Endodermal cell (in vitro differentiated cells): ENCODE measurements at regions not wholly inside any gene's neighbourhood (a gene's known extent, or its start where the extent isn't known, plus 50 kb on each side); places are given as distances from the start of the nearest gene placed in this dataset.

Experiments used
- DNase-seq: peaks from one replicate; pipeline ENCODE4 v3.0.0-alpha.2; 2017
- H3K27ac ChIP-seq: 2 replicates; pipeline ENCODE4 v1.5.1; 2013; ENCODE audit warnings: mild to moderate bottlenecking, low read depth, low read length, moderate library complexity
- H3K27me3 ChIP-seq: 2 replicates; pipeline ENCODE4 v1.6.1; 2013; ENCODE audit warnings: mild to moderate bottlenecking, low read length, moderate library complexity; ENCODE audit not compliant: insufficient read depth, control insufficient read depth, poor library complexity, severe bottlenecking
- H3K36me3 ChIP-seq: 2 replicates; pipeline ENCODE4 v1.7.0; 2013; ENCODE audit warnings: mild to moderate bottlenecking, low read length, moderate library complexity; ENCODE audit not compliant: control insufficient read depth, insufficient read depth
- H3K4me1 ChIP-seq: one replicate; pipeline ENCODE4 v1.7.0; 2013; ENCODE audit warnings: low read length; ENCODE audit not compliant: control insufficient read depth, insufficient read depth
- H3K4me3 ChIP-seq: 2 replicates; pipeline ENCODE4 v1.5.1; 2013; ENCODE audit warnings: mild to moderate bottlenecking, low read length, moderate library complexity
- H3K9ac ChIP-seq: 2 replicates; pipeline ENCODE4 v1.6.1; 2013; ENCODE audit warnings: mild to moderate bottlenecking, low read length, moderate library complexity; ENCODE audit not compliant: poor library complexity, severe bottlenecking; ENCODE audit errors: extremely low read depth
- H3K9me3 ChIP-seq: 2 replicates; pipeline ENCODE4 v1.6.1; 2013; ENCODE audit warnings: mild to moderate bottlenecking, low read length, moderate library complexity; ENCODE audit not compliant: control insufficient read depth
- H3K27ac Mint-ChIP-seq: 2 replicates; pipeline ENCODE4 v1.8.0; 2020; ENCODE audit warnings: mixed read lengths
- H3K27me3 Mint-ChIP-seq: 2 replicates; pipeline ENCODE4 v1.8.0; 2021; ENCODE audit warnings: mild to moderate bottlenecking, mixed read lengths; ENCODE audit not compliant: insufficient read depth
- H3K36me3 Mint-ChIP-seq: 2 replicates; pipeline ENCODE4 v1.8.0; 2020; ENCODE audit warnings: low read depth, mixed read lengths
- H3K4me1 Mint-ChIP-seq: 2 replicates; pipeline ENCODE4 v1.8.0; 2020; ENCODE audit warnings: mixed read lengths
- H3K4me3 Mint-ChIP-seq: 2 replicates; pipeline ENCODE4 v1.8.0; 2020; ENCODE audit warnings: mild to moderate bottlenecking, moderate library complexity, mixed read lengths
- H3K9me3 Mint-ChIP-seq: 2 replicates; pipeline ENCODE4 v1.8.0; 2020; ENCODE audit warnings: mild to moderate bottlenecking, mixed read lengths
- WGBS, 2 experiments: methylation state at CpG; one replicate each; pipeline versions ENCODE4 v1.1.5 to v1.1.7; 2013; ENCODE audit warnings: missing lambda C conversion rate in 2 of 2, mixed read lengths in 1 of 2; ENCODE audit not compliant: insufficient coverage in 1 of 2, insufficient read length in 1 of 2; 5-methylcytosine and 5-hydroxymethylcytosine counted together
- TF ChIP-seq, protein P1 (sequence below): fragments of 200-600 bp; sonication (generic); conservative IDR thresholded peaks from 2 replicates; pipeline ENCODE4 v1.5.0; 2021; ENCODE audit warnings: antibody characterized with exemption, mild to moderate bottlenecking

DNA sequence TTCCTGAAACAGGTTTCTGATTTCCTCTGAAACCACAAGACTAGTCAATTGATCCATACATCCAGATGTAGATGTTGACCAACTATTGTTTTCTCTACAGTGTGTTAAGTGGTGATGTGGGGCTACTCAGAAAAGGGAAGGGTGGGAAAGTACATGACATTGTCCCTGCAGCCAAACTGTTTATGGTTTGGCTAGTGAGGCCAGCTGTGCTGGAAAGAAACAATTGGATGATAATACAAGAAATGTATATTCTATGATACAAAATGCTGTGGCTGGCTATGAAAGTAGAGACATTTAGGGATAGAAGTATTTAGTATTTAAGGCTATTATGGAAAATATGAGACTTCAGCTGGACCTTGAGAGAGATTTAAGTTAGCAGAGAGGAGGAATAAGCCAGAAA is 244.5 kb downstream of the ADGRL2 start:
- no peaks in the 10 kb centered on the region for H3K36me3 Mint-ChIP-seq
- no peak for DNase-seq
- H3K4me3 Mint-ChIP-seq, result no peak overlapping the region
- H3K4me1 ChIP-seq, result no peaks in the 10 kb centered on the region
- no peaks in the 10 kb centered on the region for H3K36me3 ChIP-seq
- no peak overlapping the region for H3K9ac ChIP-seq
- H3K27ac ChIP-seq, result no peak overlapping the region
- peaks cover 27% of the 10 kb centered on the region for H3K4me1 Mint-ChIP-seq
- H3K27me3 Mint-ChIP-seq, result peaks cover 37% of the 10 kb centered on the region
- H3K27me3 ChIP-seq, result peaks cover 36% of the 10 kb centered on the region
- no peaks in the 10 kb centered on the region for H3K9me3 ChIP-seq
- no peaks in the 10 kb centered on the region for H3K9me3 Mint-ChIP-seq
- TF ChIP-seq, protein P1, sequence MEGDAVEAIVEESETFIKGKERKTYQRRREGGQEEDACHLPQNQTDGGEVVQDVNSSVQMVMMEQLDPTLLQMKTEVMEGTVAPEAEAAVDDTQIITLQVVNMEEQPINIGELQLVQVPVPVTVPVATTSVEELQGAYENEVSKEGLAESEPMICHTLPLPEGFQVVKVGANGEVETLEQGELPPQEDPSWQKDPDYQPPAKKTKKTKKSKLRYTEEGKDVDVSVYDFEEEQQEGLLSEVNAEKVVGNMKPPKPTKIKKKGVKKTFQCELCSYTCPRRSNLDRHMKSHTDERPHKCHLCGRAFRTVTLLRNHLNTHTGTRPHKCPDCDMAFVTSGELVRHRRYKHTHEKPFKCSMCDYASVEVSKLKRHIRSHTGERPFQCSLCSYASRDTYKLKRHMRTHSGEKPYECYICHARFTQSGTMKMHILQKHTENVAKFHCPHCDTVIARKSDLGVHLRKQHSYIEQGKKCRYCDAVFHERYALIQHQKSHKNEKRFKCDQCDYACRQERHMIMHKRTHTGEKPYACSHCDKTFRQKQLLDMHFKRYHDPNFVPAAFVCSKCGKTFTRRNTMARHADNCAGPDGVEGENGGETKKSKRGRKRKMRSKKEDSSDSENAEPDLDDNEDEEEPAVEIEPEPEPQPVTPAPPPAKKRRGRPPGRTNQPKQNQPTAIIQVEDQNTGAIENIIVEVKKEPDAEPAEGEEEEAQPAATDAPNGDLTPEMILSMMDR, result no peak
- no peak overlapping the region for H3K27ac Mint-ChIP-seq
- no peak overlapping the region for H3K4me3 ChIP-seq

DNA sequence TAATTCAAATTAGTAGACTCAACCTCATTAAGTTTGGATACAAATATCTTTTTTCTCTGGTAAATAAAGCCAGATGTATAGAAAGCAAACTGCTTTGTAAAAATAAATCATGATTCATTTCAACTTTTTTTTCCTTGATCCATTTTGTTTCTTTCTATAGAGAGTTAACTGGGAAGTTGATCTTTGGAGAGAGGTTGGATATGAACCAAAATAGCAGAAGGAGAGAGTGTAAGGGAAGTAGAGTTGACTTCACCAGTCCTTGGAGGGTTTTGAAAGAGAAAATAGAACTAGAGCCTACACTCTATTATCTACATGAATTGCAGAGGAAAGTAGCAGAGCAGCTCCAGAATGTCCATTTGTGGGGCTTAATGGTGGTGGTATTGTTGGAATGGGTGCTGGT is 243.8 kb downstream of the ADGRL2 start:
- Mint-ChIP-seq H3K4me1 (peaks cover 29% of the 10 kb centered on the region), H3K36me3 (no peaks in the 10 kb centered on the region), H3K27me3 (peaks cover 30% of the 10 kb centered on the region), H3K27ac (no peak overlapping the region), H3K9me3 (no peaks in the 10 kb centered on the region), H3K4me3 (no peak overlapping the region)
- DNase-seq, result no peak
- Histone ChIP-seq H3K4me1 (no peaks in the 10 kb centered on the region), H3K27ac (no peak overlapping the region), H3K9me3 (no peaks in the 10 kb centered on the region), H3K36me3 (no peaks in the 10 kb centered on the region), H3K9ac (no peak overlapping the region), H3K4me3 (no peak overlapping the region), H3K27me3 (peaks cover 29% of the 10 kb centered on the region)
- TF ChIP-seq, protein P1, result no peak

DNA sequence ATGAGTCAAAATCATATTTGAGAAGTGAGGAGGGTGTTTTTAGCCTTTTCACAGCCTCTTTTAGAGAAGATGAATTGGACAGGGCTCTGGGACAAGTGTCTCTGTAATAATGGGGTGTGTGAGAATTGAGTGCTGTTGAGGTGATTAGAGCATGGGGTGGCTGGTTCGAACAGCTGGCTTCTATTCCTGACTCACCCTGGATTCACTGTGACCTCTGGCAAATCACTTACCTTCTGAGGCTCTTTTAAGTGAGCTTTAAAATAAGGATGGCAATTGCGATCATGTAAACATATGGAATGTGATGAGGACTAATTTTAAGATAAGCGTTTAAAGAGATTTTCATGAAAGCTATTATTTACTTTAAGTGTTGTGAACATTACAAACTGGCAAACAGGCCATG is 243.4 kb downstream of the ADGRL2 start:
- Mint-ChIP-seq H3K36me3 (no peaks in the 10 kb centered on the region), H3K27me3 (peaks cover 29% of the 10 kb centered on the region)
- 91 to 96% methylated on average over 3 of the region's 3 CpGs for WGBS, 2 experiments

More for the DNA sequence above, 243.4 kb downstream of the ADGRL2 start:
- Mint-ChIP-seq H3K4me3 (no peak overlapping the region), H3K4me1 (peaks cover 29% of the 10 kb centered on the region), H3K9me3 (no peaks in the 10 kb centered on the region), H3K27ac (no peak overlapping the region)
- Histone ChIP-seq H3K27ac (no peak overlapping the region), H3K27me3 (peaks cover 25% of the 10 kb centered on the region), H3K4me1 (no peaks in the 10 kb centered on the region), H3K9me3 (no peaks in the 10 kb centered on the region), H3K9ac (no peak overlapping the region), H3K4me3 (no peak overlapping the region), H3K36me3 (no peaks in the 10 kb centered on the region)
- no peak for DNase-seq
- TF ChIP-seq, protein P1, result no peak
